ENCODE measurements at regions not wholly inside any gene's neighbourhood (a gene's known extent, or its start where the extent isn't known, plus 50 kb on each side); places are given as distances from the start of the nearest gene placed in this dataset.

DNA sequence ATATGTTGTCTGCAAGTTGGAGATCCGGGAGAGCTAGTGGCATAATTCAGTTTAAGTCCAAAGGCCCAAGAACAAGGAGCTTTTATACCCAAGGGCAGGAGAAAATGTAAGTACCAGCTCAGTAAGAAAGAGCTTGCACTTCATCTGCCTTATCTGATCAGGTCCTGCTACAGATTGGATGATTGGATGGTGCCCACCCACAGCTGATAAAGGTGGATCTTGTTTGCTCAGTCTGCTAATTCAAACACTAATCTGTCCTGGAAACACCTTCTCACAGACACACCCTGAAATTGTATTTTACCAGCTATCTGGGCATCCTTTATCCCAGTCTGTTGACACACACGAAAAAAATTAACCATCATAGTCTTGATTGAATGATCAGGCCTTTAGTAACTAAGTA lies 230.7 kb upstream of the SLC16A7 start:
- in situ Hi-C loops (cut with HindIII; ENCODE audit: extremely low pct_ligation_motif_present, low pct_unique_long_range_greater_than_20kb) (no loop called here), intact Hi-C loops (cut with micrococcal nuclease; ENCODE audit: unreplicated experiment) (no loop called here)
- ATAC-seq (no peak), FAIRE-seq (no peak), DNase-seq (ENCODE audit: low spot score) (no peak)
- no peak overlapping the region for H3K4me2 ChIP-seq (ENCODE audit: low read depth, low read length)
- H2AFZ ChIP-seq (ENCODE audit: low read length), result no peak overlapping the region
- no peak overlapping the region for H3K27ac ChIP-seq (ENCODE audit: extremely low read length, insufficient read depth, low read length)
- ChIA-PET POLR2A (no interaction called here), CTCF (ENCODE audit: low intra/inter-chr PET ratio, low total read pairs) (no interaction called here)
- H3K9ac ChIP-seq (ENCODE audit: insufficient read depth, low read depth, low read length), result no peak overlapping the region
- no peak for TF ChIP-seq ESRRA (CRISPR knock-in tag; IDR thresholded peaks at IDR 0.05; ENCODE audit: low read depth)
- TF ChIP-seq ZNF670 (CRISPR knock-in tag; IDR thresholded peaks at IDR 0.05; ENCODE audit: borderline replicate concordance), result no peak
- no peak for TF ChIP-seq RFXAP (CRISPR knock-in tag; IDR thresholded peaks at IDR 0.05; ENCODE audit: borderline replicate concordance)
- no peak for TF ChIP-seq KLF13 (CRISPR knock-in tag; IDR thresholded peaks at IDR 0.05)
- TF ChIP-seq PRPF4 (IDR thresholded peaks at IDR 0.05; ENCODE audit: low read depth, low read length, poor library complexity, severe bottlenecking), result no peak
- no peak for TF ChIP-seq ZNF850 (CRISPR knock-in tag; conservative IDR thresholded peaks at IDR 0.05)
- TF ChIP-seq FOSL2 (CRISPR knock-in tag; IDR thresholded peaks at IDR 0.05), result no peak
- no peak for TF ChIP-seq PHB2 (IDR thresholded peaks at IDR 0.05; ENCODE audit: partially characterized antibody)
- TF ChIP-seq FOXC1 (CRISPR knock-in tag; IDR thresholded peaks at IDR 0.05; ENCODE audit: borderline replicate concordance), result no peak
- no peak for TF ChIP-seq ZNF414 (CRISPR knock-in tag; IDR thresholded peaks at IDR 0.05)
- TF ChIP-seq, protein P1, sequence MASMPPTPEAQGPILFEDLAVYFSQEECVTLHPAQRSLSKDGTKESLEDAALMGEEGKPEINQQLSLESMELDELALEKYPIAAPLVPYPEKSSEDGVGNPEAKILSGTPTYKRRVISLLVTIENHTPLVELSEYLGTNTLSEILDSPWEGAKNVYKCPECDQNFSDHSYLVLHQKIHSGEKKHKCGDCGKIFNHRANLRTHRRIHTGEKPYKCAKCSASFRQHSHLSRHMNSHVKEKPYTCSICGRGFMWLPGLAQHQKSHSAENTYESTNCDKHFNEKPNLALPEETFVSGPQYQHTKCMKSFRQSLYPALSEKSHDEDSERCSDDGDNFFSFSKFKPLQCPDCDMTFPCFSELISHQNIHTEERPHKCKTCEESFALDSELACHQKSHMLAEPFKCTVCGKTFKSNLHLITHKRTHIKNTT (CRISPR knock-in tag; IDR thresholded peaks at IDR 0.05), result no peak
- no peaks in the 10 kb centered on the region for H3K36me3 ChIP-seq (replicated peaks in 1 of 2; ENCODE audit: control insufficient read depth in 1 of 2, insufficient read depth in 2 of 2, low read length in 2 of 2)
- H3K27me3 ChIP-seq (ENCODE audit: control insufficient read depth in 1 of 2, insufficient read depth in 2 of 2, low read length in 2 of 2), result no peaks in the 10 kb centered on the region
- no peaks in the 10 kb centered on the region for H3K79me2 ChIP-seq (ENCODE audit: insufficient read depth, low read length)
- no peak overlapping the region for H3K4me3 ChIP-seq (replicated peaks in 1 of 3; ENCODE audit: insufficient read depth in 1 of 3, low read depth in 2 of 3, low read length in 3 of 3)
- H3K4me1 ChIP-seq (ENCODE audit: insufficient read depth, low read length), result no peaks in the 10 kb centered on the region
- WGBS (ENCODE audit: low lambda C conversion rate), result 8% methylated on average over 2 of the region's 2 CpGs
- no TSS peak for BruUV-seq (replicated peaks)
- no peaks in the 10 kb centered on the region for H3K9me3 ChIP-seq (ENCODE audit: low read length)
- no peaks in the 10 kb centered on the region for H4K20me1 ChIP-seq (ENCODE audit: insufficient read depth, low read length)

Measured in HepG2 (cell line).